GM23248 (cell line): ENCODE measurements at regions not wholly inside any gene's neighbourhood (a gene's known extent, or its start where the extent isn't known, plus 50 kb on each side); places are given as distances from the start of the nearest gene placed in this dataset.

Experiments used
- DNase-seq: peaks from one replicate; pipeline ENCODE4 v3.0.0-alpha.2; 2015
- H2AFZ ChIP-seq: fragments of 200-600 bp; sonication (generic); 2 replicates; pipeline ENCODE4 v1.6.1; 2016; ENCODE audit warnings: antibody characterized with exemption
- H3F3A ChIP-seq: fragments of 200-600 bp; sonication (generic); 2 replicates; pipeline ENCODE4 v1.6.1; 2016; ENCODE audit warnings: mild to moderate bottlenecking, antibody characterized with exemption, mixed run types; ENCODE audit not compliant: insufficient read depth
- H3K27ac ChIP-seq: fragments of 200-600 bp; sonication (generic); 2 replicates; pipeline ENCODE4 v1.5.1; 2016; ENCODE audit warnings: mild to moderate bottlenecking
- H3K27me3 ChIP-seq: fragments of 200-600 bp; sonication (generic); replicated peaks from 2 replicates; pipeline ENCODE4 v1.6.1; 2016; ENCODE audit warnings: mild to moderate bottlenecking; ENCODE audit not compliant: insufficient read depth
- H3K36me3 ChIP-seq: fragments of 200-600 bp; sonication (generic); 2 replicates; pipeline ENCODE4 v1.6.1; 2016; ENCODE audit warnings: low read depth, mild to moderate bottlenecking
- H3K4me1 ChIP-seq: fragments of 200-600 bp; sonication (generic); 2 replicates; pipeline ENCODE4 v1.6.1; 2016; ENCODE audit warnings: mild to moderate bottlenecking; ENCODE audit not compliant: insufficient read depth
- H3K4me2 ChIP-seq: fragments of 200-600 bp; sonication (generic); one replicate; pipeline ENCODE4 v1.6.1; 2016; ENCODE audit warnings: mild to moderate bottlenecking; ENCODE audit not compliant: unreplicated experiment
- H3K4me3 ChIP-seq: fragments of 200-600 bp; sonication (generic); 2 replicates; pipeline ENCODE4 v1.5.1; 2016; ENCODE audit warnings: mild to moderate bottlenecking
- H3K79me2 ChIP-seq: fragments of 200-600 bp; sonication (generic); 2 replicates; pipeline ENCODE4 v1.6.1; 2016; ENCODE audit warnings: mild to moderate bottlenecking; ENCODE audit not compliant: insufficient read depth
- H3K9ac ChIP-seq: fragments of 200-600 bp; sonication (generic); 2 replicates; pipeline ENCODE4 v1.6.1; 2016; ENCODE audit warnings: mild to moderate bottlenecking
- H3K9me2 ChIP-seq: fragments of 200-600 bp; sonication (generic); 2 replicates; pipeline ENCODE4 v1.6.1; 2016; ENCODE audit warnings: mixed run types, mild to moderate bottlenecking, moderate library complexity; ENCODE audit not compliant: insufficient read depth
- H3K9me3 ChIP-seq: fragments of 200-600 bp; sonication (generic); one replicate; pipeline ENCODE4 v1.6.1; 2017; ENCODE audit warnings: low read depth
- H4K20me1 ChIP-seq: fragments of 200-600 bp; sonication (generic); 2 replicates; pipeline ENCODE4 v1.6.0; 2016; ENCODE audit not compliant: insufficient read depth
- EZH2 ChIP-seq: fragments of 200-600 bp; sonication (generic); IDR thresholded peaks from 2 replicates; pipeline ENCODE4 v1.6.1; 2018; ENCODE audit warnings: antibody characterized with exemption, mild to moderate bottlenecking; ENCODE audit not compliant: insufficient read depth, poor library complexity, severe bottlenecking
- EZH2phosphoT487 ChIP-seq: fragments of 200-600 bp; sonication (generic); IDR thresholded peaks from 2 replicates; pipeline ENCODE4 v1.6.1; 2018; ENCODE audit warnings: antibody characterized with exemption, moderate library complexity, mild to moderate bottlenecking, low read depth; ENCODE audit not compliant: insufficient read depth
- WGBS, 2 experiments: methylation state at CpG; one replicate each; pipeline ENCODE4 v1.1.6; 2015 to 2017; ENCODE audit warnings: low lambda C conversion rate in 2 of 2, low coverage in 1 of 2; ENCODE audit errors: missing lambda C conversion rate in 2 of 2; 5-methylcytosine and 5-hydroxymethylcytosine counted together
- in situ Hi-C: fragments of 300-500 bp; cut with MboI; formaldehyde crosslinking; loops from 2 replicates; pipeline ENCODE4 v1.15.0; 2020

- in situ Hi-C loops = no loop called here
- no peak overlapping the region for H2AFZ ChIP-seq
- no peaks in the 10 kb centered on the region for H4K20me1 ChIP-seq
- H3K4me3 ChIP-seq = no peak overlapping the region
- H3K27me3 ChIP-seq = no peaks in the 10 kb centered on the region
- H3K9me2 ChIP-seq = no peaks in the 10 kb centered on the region
- no peak for DNase-seq
- no peaks in the 10 kb centered on the region for H3K4me1 ChIP-seq
- H3K9me3 ChIP-seq = no peaks in the 10 kb centered on the region
- 22 to 26% methylated on average over 2 of the region's 2 CpGs for WGBS, 2 experiments
- H3K27ac ChIP-seq = no peak overlapping the region
- H3K36me3 ChIP-seq = no peaks in the 10 kb centered on the region
- TF ChIP-seq EZH2 = no peak
- TF ChIP-seq EZH2phosphoT487 = no peak
- H3K4me2 ChIP-seq = no peak overlapping the region
- H3K9ac ChIP-seq = no peak overlapping the region
- H3K79me2 ChIP-seq = no peaks in the 10 kb centered on the region
- no peaks in the 10 kb centered on the region for H3F3A ChIP-seq
Measured at GRCh38 chr1:191564275-191564674, 594.0 kb upstream of the RGS18 start.

GRCh38 chr1:191572479-191572878 is 585.8 kb upstream of the RGS18 start:
- Histone ChIP-seq H3K79me2 (no peaks in the 10 kb centered on the region), H3K9ac (no peak overlapping the region), H3K27me3 (no peaks in the 10 kb centered on the region), H3K4me3 (no peak overlapping the region), H3K27ac (no peak overlapping the region), H3K4me1 (no peaks in the 10 kb centered on the region), H3K9me2 (no peaks in the 10 kb centered on the region), H3F3A (no peaks in the 10 kb centered on the region), H3K4me2 (no peak overlapping the region), H4K20me1 (no peaks in the 10 kb centered on the region), H3K9me3 (no peaks in the 10 kb centered on the region), H2AFZ (no peak overlapping the region), H3K36me3 (no peaks in the 10 kb centered on the region)
- no peak for DNase-seq
- TF ChIP-seq EZH2phosphoT487 = no peak
- TF ChIP-seq EZH2 = no peak
- in situ Hi-C loops = no loop called here

GRCh38 chr1:191575180-191575579 is 583.1 kb upstream of the RGS18 start:
- Histone ChIP-seq H3K27me3 (no peaks in the 10 kb centered on the region), H3K9me2 (no peaks in the 10 kb centered on the region), H3K79me2 (no peaks in the 10 kb centered on the region), H2AFZ (no peak overlapping the region), H3K27ac (no peak overlapping the region), H3F3A (no peaks in the 10 kb centered on the region), H3K4me2 (no peak overlapping the region), H4K20me1 (no peaks in the 10 kb centered on the region), H3K9ac (no peak overlapping the region), H3K36me3 (no peaks in the 10 kb centered on the region), H3K9me3 (no peaks in the 10 kb centered on the region), H3K4me1 (no peaks in the 10 kb centered on the region), H3K4me3 (no peak overlapping the region)
- no peak for DNase-seq
- 38 to 44% methylated on average over 3 of the region's 3 CpGs for WGBS, 2 experiments
- no peak for TF ChIP-seq EZH2phosphoT487
- no peak for TF ChIP-seq EZH2
- in situ Hi-C loops = no loop called here

GRCh38 chr1:191575746-191576145 is 582.5 kb upstream of the RGS18 start:
- no peak overlapping the region for H3K4me3 ChIP-seq
- H3K27me3 ChIP-seq = no peaks in the 10 kb centered on the region
- no peaks in the 10 kb centered on the region for H3K9me2 ChIP-seq
- H3K79me2 ChIP-seq = no peaks in the 10 kb centered on the region
- H3K4me1 ChIP-seq = no peaks in the 10 kb centered on the region
- H4K20me1 ChIP-seq = no peaks in the 10 kb centered on the region
- TF ChIP-seq EZH2 (no peak), EZH2phosphoT487 (no peak)
- no peaks in the 10 kb centered on the region for H3K36me3 ChIP-seq
- H3K9me3 ChIP-seq = no peaks in the 10 kb centered on the region
- WGBS, 2 experiments = 5% methylated on average over 3 of the region's 3 CpGs
- H2AFZ ChIP-seq = no peak overlapping the region
- no peaks in the 10 kb centered on the region for H3F3A ChIP-seq
- no peak for DNase-seq
- in situ Hi-C loops = no loop called here
- no peak overlapping the region for H3K9ac ChIP-seq
- H3K4me2 ChIP-seq = no peak overlapping the region
- no peak overlapping the region for H3K27ac ChIP-seq

- no peak for TF ChIP-seq EZH2
- no peak for TF ChIP-seq EZH2phosphoT487
- in situ Hi-C loops = no loop called here
- Histone ChIP-seq H4K20me1 (no peaks in the 10 kb centered on the region), H2AFZ (no peak overlapping the region), H3K4me3 (no peak overlapping the region), H3K9ac (no peak overlapping the region), H3K4me2 (no peak overlapping the region), H3K79me2 (no peaks in the 10 kb centered on the region), H3K27ac (no peak overlapping the region), H3F3A (no peaks in the 10 kb centered on the region), H3K27me3 (no peaks in the 10 kb centered on the region), H3K9me3 (no peaks in the 10 kb centered on the region), H3K4me1 (no peaks in the 10 kb centered on the region), H3K9me2 (no peaks in the 10 kb centered on the region), H3K36me3 (no peaks in the 10 kb centered on the region)
- WGBS, 2 experiments = 12 to 15% methylated on average over 4 of the region's 4 CpGs
- no peak for DNase-seq
Measured at GRCh38 chr1:191577213-191577612, 581.0 kb upstream of the RGS18 start.
